ENCODE measurements at regions not wholly inside any gene's neighbourhood (a gene's known extent, or its start where the extent isn't known, plus 50 kb on each side); places are given as distances from the start of the nearest gene placed in this dataset.

DNA sequence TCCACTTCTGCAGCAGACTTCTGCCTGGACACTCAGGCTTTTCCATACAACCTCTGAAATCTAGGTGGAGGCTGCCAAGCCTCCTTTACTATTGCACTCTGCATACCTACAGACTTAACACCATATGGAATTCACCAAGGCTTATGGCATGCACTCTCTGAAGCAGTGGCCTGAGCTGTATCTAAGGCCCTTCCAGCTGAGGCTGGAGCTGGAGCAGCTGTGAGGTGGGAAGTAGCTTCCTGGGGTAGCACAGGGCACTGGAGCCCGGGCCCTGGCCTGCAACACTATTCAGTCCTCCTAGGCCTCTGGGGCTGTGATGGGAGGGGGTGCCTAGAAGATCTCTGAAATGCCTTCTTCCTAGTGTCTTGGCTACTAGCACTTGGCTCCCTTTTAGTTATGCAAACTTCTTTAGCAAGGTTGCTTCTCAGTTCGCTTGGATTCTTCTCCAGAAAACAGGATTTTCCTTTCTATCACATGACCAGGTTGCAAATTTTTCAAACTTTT lies 186.6 kb upstream of the RORA start:
- TF ChIP-seq, protein P1, sequence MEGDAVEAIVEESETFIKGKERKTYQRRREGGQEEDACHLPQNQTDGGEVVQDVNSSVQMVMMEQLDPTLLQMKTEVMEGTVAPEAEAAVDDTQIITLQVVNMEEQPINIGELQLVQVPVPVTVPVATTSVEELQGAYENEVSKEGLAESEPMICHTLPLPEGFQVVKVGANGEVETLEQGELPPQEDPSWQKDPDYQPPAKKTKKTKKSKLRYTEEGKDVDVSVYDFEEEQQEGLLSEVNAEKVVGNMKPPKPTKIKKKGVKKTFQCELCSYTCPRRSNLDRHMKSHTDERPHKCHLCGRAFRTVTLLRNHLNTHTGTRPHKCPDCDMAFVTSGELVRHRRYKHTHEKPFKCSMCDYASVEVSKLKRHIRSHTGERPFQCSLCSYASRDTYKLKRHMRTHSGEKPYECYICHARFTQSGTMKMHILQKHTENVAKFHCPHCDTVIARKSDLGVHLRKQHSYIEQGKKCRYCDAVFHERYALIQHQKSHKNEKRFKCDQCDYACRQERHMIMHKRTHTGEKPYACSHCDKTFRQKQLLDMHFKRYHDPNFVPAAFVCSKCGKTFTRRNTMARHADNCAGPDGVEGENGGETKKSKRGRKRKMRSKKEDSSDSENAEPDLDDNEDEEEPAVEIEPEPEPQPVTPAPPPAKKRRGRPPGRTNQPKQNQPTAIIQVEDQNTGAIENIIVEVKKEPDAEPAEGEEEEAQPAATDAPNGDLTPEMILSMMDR (IDR thresholded peaks at IDR 0.05; ENCODE audit: low read depth, low read length), result no peak
- TF ChIP-seq EZH2phosphoT487 (IDR thresholded peaks at IDR 0.05; ENCODE audit: low read depth), result no peak

Data from OCI-LY3 (cell line).